ENCODE measurements at regions not wholly inside any gene's neighbourhood (a gene's known extent, or its start where the extent isn't known, plus 50 kb on each side); places are given as distances from the start of the nearest gene placed in this dataset.

GRCh38 chr11:115891581-115891980, 387.4 kb upstream of the CADM1 start:
- intact Hi-C loops (cut with DNase I) = no loop called here
- no peak for DNase-seq (ENCODE audit: low spot score in 2 of 2)
- no peaks in the 10 kb centered on the region for H3K9me3 ChIP-seq

GRCh38 chr11:115890500-115890899, 386.3 kb upstream of the CADM1 start:
- DNase-seq (ENCODE audit: low spot score in 2 of 2) = no peak
- H3K9me3 ChIP-seq = no peaks in the 10 kb centered on the region
- H3K4me1 ChIP-seq = no peaks in the 10 kb centered on the region
- H3K36me3 ChIP-seq = no peaks in the 10 kb centered on the region
- intact Hi-C loops (cut with DNase I) = no loop called here
- TF ChIP-seq CTCF (IDR thresholded peaks at IDR 0.05) = no peak
- H3K27ac ChIP-seq = no peak overlapping the region
- H3K27me3 ChIP-seq = no peaks in the 10 kb centered on the region
- H3K4me3 ChIP-seq = no peak overlapping the region

More at GRCh38 chr11:115891581-115891980, 387.4 kb upstream of the CADM1 start:
- TF ChIP-seq CTCF (IDR thresholded peaks at IDR 0.05) = no peak
- no peak overlapping the region for H3K27ac ChIP-seq
- H3K4me1 ChIP-seq = no peaks in the 10 kb centered on the region
- H3K27me3 ChIP-seq = no peaks in the 10 kb centered on the region
- H3K4me3 ChIP-seq = no peak overlapping the region
- H3K36me3 ChIP-seq = no peaks in the 10 kb centered on the region

- intact Hi-C loops (cut with DNase I) = no loop called here
- DNase-seq (ENCODE audit: low spot score in 2 of 2) = no peak
- no peaks in the 10 kb centered on the region for H3K4me1 ChIP-seq
- no peak for TF ChIP-seq CTCF (IDR thresholded peaks at IDR 0.05)
- H3K36me3 ChIP-seq = no peaks in the 10 kb centered on the region
- H3K27me3 ChIP-seq = no peaks in the 10 kb centered on the region
- H3K9me3 ChIP-seq = no peaks in the 10 kb centered on the region
- no peak overlapping the region for H3K27ac ChIP-seq
- H3K4me3 ChIP-seq = no peak overlapping the region
These were observed 385.5 kb upstream of the CADM1 start for GRCh38 chr11:115889712-115890111.

- H3K4me3 ChIP-seq = no peak overlapping the region
- no peaks in the 10 kb centered on the region for H3K27me3 ChIP-seq
- no peak overlapping the region for H3K27ac ChIP-seq
- no peak for DNase-seq (ENCODE audit: low spot score in 2 of 2)
- no peaks in the 10 kb centered on the region for H3K9me3 ChIP-seq
- intact Hi-C loops (cut with DNase I) = no loop called here
- no peak for TF ChIP-seq CTCF (IDR thresholded peaks at IDR 0.05)
- no peaks in the 10 kb centered on the region for H3K4me1 ChIP-seq
- H3K36me3 ChIP-seq = no peaks in the 10 kb centered on the region
These were observed 383.5 kb upstream of the CADM1 start for GRCh38 chr11:115887727-115888126.

GRCh38 chr11:115887316-115887715, 383.1 kb upstream of the CADM1 start:
- Histone ChIP-seq H3K27me3 (no peaks in the 10 kb centered on the region), H3K4me3 (no peak overlapping the region), H3K9me3 (no peaks in the 10 kb centered on the region), H3K27ac (no peak overlapping the region), H3K4me1 (no peaks in the 10 kb centered on the region), H3K36me3 (no peaks in the 10 kb centered on the region)
- TF ChIP-seq CTCF (IDR thresholded peaks at IDR 0.05) = no peak
- intact Hi-C loops (cut with DNase I) = no loop called here
- DNase-seq (ENCODE audit: low spot score in 2 of 2) = no peak

GRCh38 chr11:115886422-115886733, 382.2 kb upstream of the CADM1 start:
- intact Hi-C loops (cut with DNase I) = no loop called here
- no peak for TF ChIP-seq CTCF (IDR thresholded peaks at IDR 0.05)
- H3K9me3 ChIP-seq = peaks cover 0 to under 1% of the 10 kb centered on the region in 2 donors
- H3K36me3 ChIP-seq = no peaks in the 10 kb centered on the region
- DNase-seq (ENCODE audit: low spot score in 2 of 2) = no peak
- H3K27ac ChIP-seq = no peak overlapping the region
- no peak overlapping the region for H3K4me3 ChIP-seq
- H3K4me1 ChIP-seq = no peaks in the 10 kb centered on the region
- H3K27me3 ChIP-seq = no peaks in the 10 kb centered on the region
